ENCODE measurements at regions not wholly inside any gene's neighbourhood (a gene's known extent, or its start where the extent isn't known, plus 50 kb on each side); places are given as distances from the start of the nearest gene placed in this dataset.

DNA sequence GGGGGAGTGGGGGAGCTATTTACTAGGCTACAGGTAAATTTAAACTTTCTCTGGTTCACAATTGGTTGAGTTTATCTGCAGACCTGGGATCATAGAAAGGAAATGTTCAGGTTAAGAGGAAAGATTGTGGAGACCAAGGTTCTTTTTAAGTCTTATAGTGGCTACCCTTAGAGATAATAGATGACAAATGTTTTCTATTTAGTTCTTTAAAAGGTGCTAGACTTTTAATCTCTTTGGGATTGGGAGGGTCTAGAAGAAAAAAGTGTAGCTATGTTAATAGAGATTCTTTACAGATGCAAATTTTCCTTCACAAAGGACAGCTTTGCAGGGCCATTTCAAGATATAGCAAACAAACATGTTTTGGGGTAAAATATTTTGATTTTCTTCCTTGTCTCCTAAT lies 76.0 kb downstream of the TEX13C start:
- Mint-ChIP-seq H3K27me3 (ENCODE audit: insufficient read depth, low read depth) (no peaks in the 10 kb centered on the region), H3K36me3 (no peaks in the 10 kb centered on the region), H3K27ac (no peak overlapping the region), H3K4me3 (no peak overlapping the region), H3K9me3 (no peaks in the 10 kb centered on the region), H3K4me1 (no peaks in the 10 kb centered on the region)
- Histone ChIP-seq H3K79me2 (ENCODE audit: low read depth) (no peaks in the 10 kb centered on the region), H3K27me3 (no peaks in the 10 kb centered on the region), H3K4me1 (no peaks in the 10 kb centered on the region), H4K20me1 (ENCODE audit: low read depth) (no peaks in the 10 kb centered on the region), H3K4me3 (no peak overlapping the region), H3K36me3 (no peaks in the 10 kb centered on the region), H3K4me2 (no peak overlapping the region), H2AFZ (replicated peaks) (no peak overlapping the region), H3K9me3 (ENCODE audit: low read depth) (no peaks in the 10 kb centered on the region), H3F3A (ENCODE audit: low read depth) (no peaks in the 10 kb centered on the region), H3K27ac (no peak overlapping the region), H3K9ac (no peak overlapping the region)
- TF ChIP-seq, protein P1, sequence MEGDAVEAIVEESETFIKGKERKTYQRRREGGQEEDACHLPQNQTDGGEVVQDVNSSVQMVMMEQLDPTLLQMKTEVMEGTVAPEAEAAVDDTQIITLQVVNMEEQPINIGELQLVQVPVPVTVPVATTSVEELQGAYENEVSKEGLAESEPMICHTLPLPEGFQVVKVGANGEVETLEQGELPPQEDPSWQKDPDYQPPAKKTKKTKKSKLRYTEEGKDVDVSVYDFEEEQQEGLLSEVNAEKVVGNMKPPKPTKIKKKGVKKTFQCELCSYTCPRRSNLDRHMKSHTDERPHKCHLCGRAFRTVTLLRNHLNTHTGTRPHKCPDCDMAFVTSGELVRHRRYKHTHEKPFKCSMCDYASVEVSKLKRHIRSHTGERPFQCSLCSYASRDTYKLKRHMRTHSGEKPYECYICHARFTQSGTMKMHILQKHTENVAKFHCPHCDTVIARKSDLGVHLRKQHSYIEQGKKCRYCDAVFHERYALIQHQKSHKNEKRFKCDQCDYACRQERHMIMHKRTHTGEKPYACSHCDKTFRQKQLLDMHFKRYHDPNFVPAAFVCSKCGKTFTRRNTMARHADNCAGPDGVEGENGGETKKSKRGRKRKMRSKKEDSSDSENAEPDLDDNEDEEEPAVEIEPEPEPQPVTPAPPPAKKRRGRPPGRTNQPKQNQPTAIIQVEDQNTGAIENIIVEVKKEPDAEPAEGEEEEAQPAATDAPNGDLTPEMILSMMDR (IDR thresholded peaks at IDR 0.05) = no peak
- no peak for TF ChIP-seq EZH2 (IDR thresholded peaks at IDR 0.05)
- TF ChIP-seq EZH2phosphoT487 (IDR thresholded peaks at IDR 0.05) = no peak
- DNase-seq (ENCODE audit: low spot score) = no peak

- TF ChIP-seq EZH2phosphoT487 (IDR thresholded peaks at IDR 0.05) (no peak), EZH2 (IDR thresholded peaks at IDR 0.05) (no peak)
- TF ChIP-seq, protein P1 (IDR thresholded peaks at IDR 0.05) = no peak
- Histone ChIP-seq H3K79me2 (ENCODE audit: low read depth) (no peaks in the 10 kb centered on the region), H3K27me3 (no peaks in the 10 kb centered on the region), H3K4me3 (no peak overlapping the region), H3K4me1 (no peaks in the 10 kb centered on the region), H3K9ac (no peak overlapping the region), H3F3A (ENCODE audit: low read depth) (no peaks in the 10 kb centered on the region), H3K9me3 (ENCODE audit: low read depth) (no peaks in the 10 kb centered on the region), H3K4me2 (no peak overlapping the region), H3K36me3 (no peaks in the 10 kb centered on the region), H4K20me1 (ENCODE audit: low read depth) (no peaks in the 10 kb centered on the region), H2AFZ (replicated peaks) (no peak overlapping the region), H3K27ac (no peak overlapping the region)
- Mint-ChIP-seq H3K27me3 (ENCODE audit: insufficient read depth, low read depth) (no peaks in the 10 kb centered on the region), H3K27ac (no peak overlapping the region), H3K36me3 (no peaks in the 10 kb centered on the region), H3K9me3 (no peaks in the 10 kb centered on the region), H3K4me3 (no peak overlapping the region), H3K4me1 (no peaks in the 10 kb centered on the region)
- no peak for DNase-seq (ENCODE audit: low spot score)
Measured at GRCh38 chrX:125398959-125399440, 79.3 kb downstream of the TEX13C start.

- no peak overlapping the region for H3K9ac ChIP-seq
- no peaks in the 10 kb centered on the region for H3K27me3 ChIP-seq
- H2AFZ ChIP-seq (replicated peaks) = no peak overlapping the region
- no peaks in the 10 kb centered on the region for H3K36me3 ChIP-seq
- H3K27ac Mint-ChIP-seq = no peak overlapping the region
- H3K79me2 ChIP-seq (ENCODE audit: low read depth) = no peaks in the 10 kb centered on the region
- no peaks in the 10 kb centered on the region for H3F3A ChIP-seq (ENCODE audit: low read depth)
- H3K9me3 Mint-ChIP-seq = no peaks in the 10 kb centered on the region
- H3K9me3 ChIP-seq (ENCODE audit: low read depth) = peaks cover 5% of the 10 kb centered on the region
- no peak overlapping the region for H3K27ac ChIP-seq
- H3K4me3 ChIP-seq = no peak overlapping the region
- no peaks in the 10 kb centered on the region for H3K27me3 Mint-ChIP-seq (ENCODE audit: insufficient read depth, low read depth)
- TF ChIP-seq EZH2phosphoT487 (IDR thresholded peaks at IDR 0.05) (no peak), EZH2 (IDR thresholded peaks at IDR 0.05) (no peak)
- TF ChIP-seq, protein P1 (IDR thresholded peaks at IDR 0.05) = no peak
- H3K4me1 ChIP-seq = no peaks in the 10 kb centered on the region
- no peaks in the 10 kb centered on the region for H4K20me1 ChIP-seq (ENCODE audit: low read depth)
- DNase-seq (ENCODE audit: low spot score) = no peak
- no peaks in the 10 kb centered on the region for H3K36me3 Mint-ChIP-seq
- no peak overlapping the region for H3K4me3 Mint-ChIP-seq
- no peaks in the 10 kb centered on the region for H3K4me1 Mint-ChIP-seq
- H3K4me2 ChIP-seq = no peak overlapping the region
Measured at GRCh38 chrX:125402807-125403206, 83.1 kb downstream of the TEX13C start.

Data from neural progenitor cell (in vitro differentiated cells).